Epithelial cell of proximal tubule (primary cell): ENCODE measurements at regions not wholly inside any gene's neighbourhood (a gene's known extent, or its start where the extent isn't known, plus 50 kb on each side); places are given as distances from the start of the nearest gene placed in this dataset.

ENCODE experiments used
- DNase-seq: peaks from one replicate; pipeline ENCODE4 v3.0.0-alpha.2; 2011; ENCODE audit warnings: low read depth
- H3K4me3 ChIP-seq: 2 replicates; pipeline ENCODE4 v1.5.1; 2011; ENCODE audit warnings: low read depth, mild to moderate bottlenecking, low read length
- CTCF ChIP-seq: conservative IDR thresholded peaks from 2 replicates; pipeline ENCODE4 v1.5.1; 2012; ENCODE audit warnings: low read depth, mild to moderate bottlenecking, low read length

- DNase-seq, result no peak
- no peak overlapping the region for H3K4me3 ChIP-seq
- no peak for TF ChIP-seq CTCF
Measured at GRCh38 chr5:40405996-40406740, 273.5 kb upstream of the PTGER4 start.

- DNase-seq, result no peak
- TF ChIP-seq CTCF, result no peak
- no peak overlapping the region for H3K4me3 ChIP-seq
Measured at GRCh38 chr5:40405230-40405629, 274.5 kb upstream of the PTGER4 start.

GRCh38 chr5:40404613-40405012 lies 275.1 kb upstream of the PTGER4 start:
- no peak overlapping the region for H3K4me3 ChIP-seq

GRCh38 chr5:40402007-40402364 lies 277.7 kb upstream of the PTGER4 start:
- no peak overlapping the region for H3K4me3 ChIP-seq
- TF ChIP-seq CTCF, result no peak
- no peak for DNase-seq

More at GRCh38 chr5:40404613-40405012, 275.1 kb upstream of the PTGER4 start:
- TF ChIP-seq CTCF, result no peak
- no peak for DNase-seq

GRCh38 chr5:40401284-40402006 lies 278.3 kb upstream of the PTGER4 start:
- DNase-seq, result no peak
- no peak for TF ChIP-seq CTCF
- H3K4me3 ChIP-seq, result no peak overlapping the region

GRCh38 chr5:40400245-40400644 lies 279.5 kb upstream of the PTGER4 start:
- DNase-seq, result no peak

More at GRCh38 chr5:40400245-40400644, 279.5 kb upstream of the PTGER4 start:
- TF ChIP-seq CTCF, result no peak
- H3K4me3 ChIP-seq, result no peak overlapping the region
